OCI-LY7 (cell line): ENCODE measurements at regions not wholly inside any gene's neighbourhood (a gene's known extent, or its start where the extent isn't known, plus 50 kb on each side); places are given as distances from the start of the nearest gene placed in this dataset.

Source experiments
- BruUV-seq: library from RNA; stranded (reverse); fragments of 400-500 nt; replicated peaks from 2 replicates; lab custom pipeline; 2021; lab: Mats Ljungman, UMichigan
- CTCF ChIA-PET: fragments of 300-600 bp; sonication (Branson Sonifier 250); formaldehyde crosslinking; loops from one replicate; lab custom pipeline; 2022; ENCODE audit warnings: antibody characterized with exemption; ENCODE audit not compliant: unreplicated experiment; lab: Charles Lee
- POLR2A ChIA-PET: fragments of 300-600 bp; sonication (Branson Sonifier 250); formaldehyde crosslinking; loops from one replicate; lab custom pipeline; 2022; ENCODE audit warnings: antibody characterized with exemption; lab: Charles Lee
- DNase-seq: peaks from one replicate; pipeline ENCODE4 v3.0.0-alpha.2; 2015; ENCODE audit warnings: low spot score
- H2AFZ ChIP-seq: fragments of 200-600 bp; sonication (generic), shearing (Covaris generic); 2 replicates; pipeline ENCODE4 v1.6.1; 2014; ENCODE audit warnings: mild to moderate bottlenecking, antibody characterized with exemption, low read length, moderate library complexity
- H3K27ac ChIP-seq: fragments of 200-600 bp; sonication (generic); 2 replicates; pipeline ENCODE4 v1.5.1; 2014; ENCODE audit warnings: mixed run types, low read depth, mild to moderate bottlenecking, moderate library complexity, low read length, inconsistent platforms; ENCODE audit not compliant: poor library complexity, severe bottlenecking
- H3K36me3 ChIP-seq: fragments of 200-600 bp; sonication (generic); 2 replicates; pipeline ENCODE4 v1.6.1; 2014; ENCODE audit warnings: mild to moderate bottlenecking, antibody characterized with exemption, low read length, moderate library complexity, mixed read lengths; ENCODE audit not compliant: insufficient read depth
- H3K4me1 ChIP-seq: fragments of 200-600 bp; sonication (generic); 2 replicates; pipeline ENCODE4 v1.5.1; 2014; ENCODE audit warnings: mild to moderate bottlenecking, low read length; ENCODE audit not compliant: insufficient read depth, poor library complexity, severe bottlenecking
- H3K4me2 ChIP-seq: fragments of 200-600 bp; sonication (generic); 2 replicates; pipeline ENCODE4 v1.6.1; 2014; ENCODE audit warnings: mild to moderate bottlenecking, low read length
- H3K4me3 ChIP-seq: fragments of 200-600 bp; sonication (generic); 2 replicates; pipeline ENCODE4 v1.5.1; 2014; ENCODE audit warnings: mild to moderate bottlenecking, low read depth, low read length; ENCODE audit not compliant: poor library complexity, severe bottlenecking
- H3K79me2 ChIP-seq: fragments of 200-600 bp; sonication (generic); 2 replicates; pipeline ENCODE4 v1.6.1; 2016; ENCODE audit warnings: low read depth, mild to moderate bottlenecking, low read length, moderate library complexity, mixed read lengths; ENCODE audit not compliant: insufficient read depth
- H3K9me2 ChIP-seq: fragments of 200-600 bp; sonication (generic); 2 replicates; pipeline ENCODE4 v1.6.1; 2016; ENCODE audit warnings: mild to moderate bottlenecking, low read length, mixed read lengths; ENCODE audit not compliant: insufficient read depth
- H3K9me3 ChIP-seq: fragments of 200-600 bp; sonication (generic); 2 replicates; pipeline ENCODE4 v1.6.1; 2014; ENCODE audit warnings: mild to moderate bottlenecking, mixed run types, low read length, mixed read lengths
- H4K20me1 ChIP-seq: fragments of 200-600 bp; sonication (generic); 2 replicates; pipeline ENCODE4 v1.6.1; 2014; ENCODE audit warnings: mild to moderate bottlenecking, antibody characterized with exemption, low read length, moderate library complexity, mixed read lengths; ENCODE audit not compliant: insufficient read depth
- CTCF ChIP-seq: fragments of 200-600 bp; sonication (generic); conservative IDR thresholded peaks from 2 replicates; pipeline ENCODE4 v1.5.1; 2014; ENCODE audit warnings: mild to moderate bottlenecking, antibody characterized with exemption, low read length, moderate library complexity, mixed read lengths
- EZH2phosphoT487 ChIP-seq: fragments of 200-600 bp; sonication (generic); IDR thresholded peaks from 2 replicates; pipeline ENCODE4 v1.6.1; 2018; ENCODE audit warnings: low read depth, borderline replicate concordance, mild to moderate bottlenecking, mixed run types, antibody characterized with exemption, low read length, moderate library complexity, mixed read lengths
- intact Hi-C: fragments of 100-400 bp; cut with micrococcal nuclease; formaldehyde crosslinking; loops from one replicate; pipeline ENCODE4 v1.10.0; 2022; ENCODE audit not compliant: unreplicated experiment

GRCh38 chr15:61545763-61546162 lies 316.7 kb upstream of the RORA start:
- Histone ChIP-seq H2AFZ (no peak overlapping the region), H4K20me1 (no peaks in the 10 kb centered on the region), H3K27ac (no peak overlapping the region), H3K36me3 (no peaks in the 10 kb centered on the region), H3K4me3 (no peak overlapping the region), H3K9me3 (no peaks in the 10 kb centered on the region), H3K4me1 (no peaks in the 10 kb centered on the region), H3K9me2 (no peaks in the 10 kb centered on the region), H3K4me2 (no peak overlapping the region), H3K79me2 (no peaks in the 10 kb centered on the region)
- no TSS peak for BruUV-seq
- POLR2A ChIA-PET: no interaction called here
- CTCF ChIA-PET: no interaction called here
- no peak for DNase-seq
- TF ChIP-seq EZH2phosphoT487: no peak
- TF ChIP-seq CTCF: no peak
- intact Hi-C loops: no loop called here

GRCh38 chr15:61541516-61541915 lies 312.4 kb upstream of the RORA start:
- Histone ChIP-seq H3K4me3 (no peak overlapping the region), H2AFZ (no peak overlapping the region), H4K20me1 (no peaks in the 10 kb centered on the region), H3K4me2 (no peak overlapping the region), H3K27ac (no peak overlapping the region), H3K9me3 (no peaks in the 10 kb centered on the region), H3K79me2 (no peaks in the 10 kb centered on the region), H3K4me1 (no peaks in the 10 kb centered on the region), H3K9me2 (no peaks in the 10 kb centered on the region), H3K36me3 (no peaks in the 10 kb centered on the region)
- BruUV-seq: no TSS peak
- intact Hi-C loops: no loop called here
- CTCF ChIA-PET: no interaction called here
- DNase-seq: no peak
- POLR2A ChIA-PET: no interaction called here
- TF ChIP-seq EZH2phosphoT487 (no peak), CTCF (no peak)

GRCh38 chr15:61537337-61537736 lies 308.2 kb upstream of the RORA start:
- Histone ChIP-seq H3K79me2 (no peaks in the 10 kb centered on the region), H3K27ac (no peak overlapping the region), H3K9me2 (no peaks in the 10 kb centered on the region), H4K20me1 (no peaks in the 10 kb centered on the region), H2AFZ (no peak overlapping the region), H3K4me1 (no peaks in the 10 kb centered on the region), H3K4me3 (no peak overlapping the region), H3K4me2 (no peak overlapping the region), H3K9me3 (no peaks in the 10 kb centered on the region), H3K36me3 (no peaks in the 10 kb centered on the region)
- TF ChIP-seq CTCF: no peak
- TF ChIP-seq EZH2phosphoT487: no peak
- POLR2A ChIA-PET: interaction anchor here (0.7 kb wide), 1 partner anchor 17 kb away, joined by 3 read pairs; no protein-coding TSS in a partner anchor
- intact Hi-C loops: no loop called here
- BruUV-seq: no TSS peak
- DNase-seq: no peak
- CTCF ChIA-PET: no interaction called here
